NOMO-1 treated with dmso at 0.1 percent for 144 hours (cell line): ENCODE measurements at regions not wholly inside any gene's neighbourhood (a gene's known extent, or its start where the extent isn't known, plus 50 kb on each side); places are given as distances from the start of the nearest gene placed in this dataset.

Experiments
- DNase-seq: peaks from one replicate; lab custom pipeline; 2025; ENCODE audit not compliant: unreplicated experiment; lab: John Stamatoyannopoulos, UW

DNA sequence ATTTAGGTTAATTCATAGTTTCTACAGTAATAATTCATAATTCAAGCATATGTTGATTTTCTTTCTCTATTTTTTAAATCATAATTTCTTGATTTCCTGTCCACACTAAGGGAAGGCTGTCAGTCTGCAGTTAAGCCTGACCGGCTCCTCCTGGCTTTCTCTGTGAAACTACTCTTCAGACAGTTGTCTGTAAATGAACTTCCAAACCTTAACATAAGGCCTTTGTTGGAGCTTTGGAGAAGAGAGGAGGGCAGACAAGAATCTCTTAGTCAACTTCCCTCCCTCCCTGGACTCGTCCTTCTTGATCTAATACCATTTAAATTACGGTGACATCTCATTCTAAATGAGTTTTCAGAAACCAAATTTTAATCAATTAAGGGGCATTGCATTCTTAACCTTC lies 404.1 kb upstream of the ST6GAL2 start:
- DNase-seq: no peak

DNA sequence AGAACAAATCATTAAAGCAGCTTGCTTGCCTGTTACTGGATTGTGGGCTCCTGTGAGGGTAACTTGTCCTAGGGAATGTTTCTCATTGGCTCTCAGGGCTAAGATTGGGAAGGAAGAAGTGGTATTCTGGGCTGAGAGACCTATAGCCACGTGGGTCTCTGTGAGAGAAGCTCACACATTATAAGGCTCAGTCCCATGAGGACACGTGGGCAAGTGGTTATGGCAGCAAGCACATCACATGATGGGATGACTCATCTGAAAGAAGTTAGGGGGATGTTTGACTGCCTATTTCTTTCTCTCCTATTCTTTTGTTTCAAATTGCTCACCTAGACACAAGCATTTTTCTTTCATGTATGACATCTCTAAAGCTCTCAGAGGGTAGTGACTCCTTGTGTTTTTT lies 418.0 kb upstream of the ST6GAL2 start:
- no peak for DNase-seq

DNA sequence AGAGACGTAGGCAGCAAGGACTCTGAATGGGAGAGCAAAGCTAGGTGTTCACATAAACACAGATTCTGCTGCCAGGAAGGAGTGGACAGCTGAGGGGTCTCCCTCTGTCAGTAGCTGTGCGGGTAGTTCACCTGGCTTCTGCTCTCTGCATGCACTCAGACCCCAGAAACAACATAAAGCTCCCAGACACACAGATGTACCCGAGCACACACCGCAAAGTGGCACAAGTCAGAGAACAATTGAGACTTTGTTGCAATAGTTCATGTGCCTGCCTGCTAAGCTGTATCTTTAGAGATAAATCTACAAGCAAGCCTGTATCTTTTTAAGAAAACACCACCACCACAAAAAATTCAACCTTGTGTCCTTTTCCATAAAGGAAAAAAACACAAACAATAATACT lies 420.0 kb upstream of the ST6GAL2 start:
- DNase-seq: no peak

DNA sequence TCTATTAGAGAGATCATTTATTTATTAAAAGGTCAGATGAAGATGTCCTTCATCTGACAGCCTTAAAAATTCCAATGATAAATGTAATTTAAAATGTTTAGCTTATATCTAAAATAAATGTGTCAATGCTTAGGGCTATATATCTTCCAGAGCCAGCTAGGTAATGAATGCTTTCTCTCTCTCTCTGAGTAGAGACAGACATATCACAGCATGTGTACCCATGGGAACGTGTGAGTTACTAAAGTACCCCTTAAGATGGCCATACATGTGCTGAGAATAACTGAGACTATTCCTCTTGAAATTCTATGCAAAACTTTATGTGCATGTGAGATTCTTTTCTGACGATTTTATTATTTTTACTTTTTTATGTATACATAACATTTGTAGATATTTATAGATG lies 420.9 kb upstream of the ST6GAL2 start:
- DNase-seq: no peak

DNA sequence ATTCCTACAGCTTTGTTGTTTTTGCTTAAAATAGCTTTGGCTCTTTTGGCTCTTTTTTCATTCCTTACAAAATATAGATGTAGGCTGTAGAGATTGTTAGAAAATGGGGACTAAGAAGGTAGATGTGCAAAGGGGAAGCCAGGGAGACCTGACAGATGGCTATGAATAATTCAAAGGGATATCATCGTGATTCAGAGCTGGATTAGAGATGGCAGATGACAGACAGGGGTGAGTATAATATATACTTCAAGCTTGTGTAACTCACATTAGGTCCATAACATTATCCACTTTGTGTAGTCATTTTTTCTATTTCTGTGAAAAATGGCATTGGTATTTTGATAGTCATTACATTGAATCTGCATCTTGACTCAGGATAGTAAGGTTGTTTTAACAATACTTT lies 422.9 kb upstream of the ST6GAL2 start:
- DNase-seq: no peak

DNA sequence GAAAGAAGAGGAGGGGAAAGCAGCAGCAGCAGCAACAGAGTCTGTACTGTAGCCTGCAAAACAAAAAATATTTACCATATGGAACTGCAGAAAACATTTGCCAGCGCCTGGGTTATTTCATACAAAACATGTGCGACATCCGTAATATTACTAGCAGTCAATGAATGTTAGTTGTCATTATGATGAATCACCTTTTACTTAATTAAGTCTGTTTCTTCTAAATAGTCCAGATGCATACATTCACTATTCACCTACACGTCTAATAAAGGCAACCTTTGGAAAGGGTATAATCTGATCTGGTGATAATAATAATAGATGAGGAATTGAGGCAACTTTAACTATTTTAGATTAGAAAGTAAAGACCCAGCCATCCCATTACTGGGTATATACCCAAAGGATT lies 426.3 kb upstream of the ST6GAL2 start:
- DNase-seq: no peak

DNA sequence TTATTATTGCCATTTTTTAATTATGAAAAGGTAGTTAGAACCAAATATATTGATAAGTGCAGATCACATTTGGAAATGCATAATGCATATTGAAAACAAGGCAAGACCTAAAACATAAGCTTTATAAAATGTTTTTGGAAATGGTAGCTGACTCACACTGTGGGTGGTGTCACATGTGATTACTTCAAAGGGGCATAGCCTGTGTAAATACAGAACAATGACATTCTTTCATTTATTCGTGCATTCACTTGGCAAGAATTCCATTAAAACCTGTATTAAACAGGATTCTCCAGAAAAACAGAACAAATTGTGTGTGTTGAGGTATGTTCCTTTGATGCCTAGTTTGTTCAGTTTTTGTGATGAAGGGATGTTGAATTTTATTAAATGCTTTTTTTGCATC lies 427.3 kb upstream of the ST6GAL2 start:
- DNase-seq: no peak

DNA sequence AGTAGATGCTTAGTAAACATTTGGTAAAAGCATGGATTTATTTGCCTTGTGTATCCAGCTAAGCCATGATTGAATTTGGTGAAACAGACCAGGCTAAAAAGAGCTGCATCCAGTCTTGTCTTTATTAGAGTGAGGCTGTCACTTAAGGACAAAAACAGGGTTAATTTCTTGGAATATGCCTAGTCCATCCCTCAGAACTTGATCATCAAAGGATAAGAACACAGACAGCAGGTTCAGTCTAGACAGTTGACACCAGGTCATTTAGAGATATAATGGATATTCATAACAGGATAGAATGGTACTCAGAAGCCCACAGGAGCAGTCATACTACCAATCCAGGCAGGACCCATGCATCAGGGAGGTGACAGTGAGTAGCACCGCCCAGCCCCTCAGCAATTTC lies 434.9 kb upstream of the ST6GAL2 start:
- no peak for DNase-seq

DNA sequence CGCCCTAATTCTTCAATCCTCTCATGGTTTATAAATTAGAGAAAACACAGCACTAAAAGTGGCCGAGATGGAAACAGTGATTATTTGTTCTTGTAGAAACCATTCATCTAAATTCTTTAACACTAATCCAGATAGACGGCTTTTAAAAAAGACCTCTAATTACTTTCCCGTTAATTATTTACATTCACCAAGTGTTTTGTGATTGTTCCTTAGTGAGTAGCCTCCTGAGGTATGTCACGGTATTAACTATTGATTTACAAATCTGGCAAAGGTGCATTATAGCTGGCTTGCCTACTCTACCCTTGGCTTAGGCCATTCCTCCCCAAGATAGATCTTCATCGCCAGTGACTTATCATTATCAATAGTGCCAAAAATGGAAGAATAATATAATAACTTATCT lies 436.4 kb upstream of the ST6GAL2 start:
- no peak for DNase-seq

DNA sequence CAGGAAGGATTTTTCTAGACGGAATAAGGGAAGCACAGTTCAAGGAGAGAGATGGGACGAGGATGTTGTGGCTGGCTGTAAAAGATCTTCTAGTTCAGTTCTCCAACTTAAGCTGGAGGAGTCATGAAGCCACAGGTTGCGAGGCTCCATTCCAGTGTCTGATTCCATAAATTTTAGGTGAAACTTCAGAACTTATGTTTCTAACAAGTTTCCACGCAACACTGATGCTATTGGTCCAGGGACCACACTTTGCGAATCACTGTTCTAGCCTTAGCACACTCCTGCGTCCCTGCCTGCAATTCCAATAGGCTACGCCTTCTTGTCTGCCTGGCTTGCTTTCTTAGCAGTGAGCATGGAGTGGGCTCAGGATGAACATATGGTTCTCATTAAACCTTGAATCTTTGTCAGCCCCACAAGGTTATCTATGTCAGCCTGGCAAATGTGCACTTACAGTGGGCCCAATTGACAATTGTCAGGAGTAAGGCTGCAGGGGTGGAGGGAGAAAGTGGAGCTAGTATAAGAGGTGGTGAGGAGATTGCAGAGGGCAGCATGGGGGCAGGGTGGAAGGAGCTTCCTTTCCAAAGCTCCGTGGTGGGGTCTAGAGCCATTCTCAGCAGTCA lies 438.1 kb upstream of the ST6GAL2 start:
- DNase-seq: no peak

DNA sequence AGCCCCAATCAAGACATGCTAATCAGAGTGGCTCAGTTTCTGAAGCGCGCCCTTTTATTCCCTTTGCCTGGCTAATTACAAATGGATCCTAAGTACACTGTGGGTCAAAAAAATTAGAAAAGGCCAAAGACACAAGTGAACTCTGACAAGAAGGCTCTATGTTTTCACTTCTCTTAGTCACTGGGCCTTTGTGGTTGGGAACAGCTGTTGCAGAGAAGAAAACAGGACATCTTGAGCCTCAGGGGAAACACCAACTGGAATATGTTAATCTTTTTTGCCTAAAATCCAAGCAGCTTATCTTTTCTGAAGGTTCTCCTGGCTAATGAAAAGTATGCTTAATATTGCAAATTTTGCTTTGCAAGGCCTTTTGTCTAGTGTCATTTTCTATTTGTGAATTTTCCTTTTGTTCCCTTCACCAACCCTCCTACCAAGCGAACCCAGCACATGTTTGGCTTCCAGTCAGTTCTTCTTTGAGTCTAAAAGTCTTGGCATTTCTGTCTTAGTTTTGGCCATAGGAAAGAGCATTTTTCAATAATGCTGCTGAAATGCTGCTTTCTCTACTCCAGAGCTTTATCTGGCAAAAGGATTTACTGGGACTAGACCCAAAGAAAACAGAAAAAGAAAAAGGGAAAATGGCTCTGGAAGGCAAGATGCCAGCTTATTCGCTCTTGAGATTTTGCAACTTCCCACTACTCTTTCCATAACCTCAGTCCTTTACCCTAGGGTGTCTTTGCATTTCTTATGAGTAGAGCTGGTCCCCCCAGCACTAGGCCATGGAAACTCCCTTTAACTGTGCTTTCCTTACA lies 440.2 kb upstream of the ST6GAL2 start:
- no peak for DNase-seq

DNA sequence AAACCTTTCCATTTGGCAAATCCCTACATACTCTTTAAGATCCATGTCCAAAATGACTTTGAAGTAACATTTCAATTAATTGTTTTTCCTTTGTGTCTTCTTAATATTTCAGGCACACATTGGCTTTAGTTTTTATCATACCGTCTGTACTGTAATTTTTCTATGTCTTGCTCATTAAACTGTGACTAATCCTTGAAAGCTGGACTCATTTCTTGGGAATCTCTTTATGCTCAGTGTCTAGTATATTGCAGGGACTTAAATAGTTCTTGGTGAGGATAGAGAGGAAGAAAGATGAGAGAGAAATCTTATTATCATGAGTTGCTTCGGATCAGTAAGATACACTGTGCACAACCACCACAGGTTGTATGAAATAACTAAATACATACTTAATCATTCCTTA lies 448.3 kb upstream of the ST6GAL2 start:
- DNase-seq: no peak

DNA sequence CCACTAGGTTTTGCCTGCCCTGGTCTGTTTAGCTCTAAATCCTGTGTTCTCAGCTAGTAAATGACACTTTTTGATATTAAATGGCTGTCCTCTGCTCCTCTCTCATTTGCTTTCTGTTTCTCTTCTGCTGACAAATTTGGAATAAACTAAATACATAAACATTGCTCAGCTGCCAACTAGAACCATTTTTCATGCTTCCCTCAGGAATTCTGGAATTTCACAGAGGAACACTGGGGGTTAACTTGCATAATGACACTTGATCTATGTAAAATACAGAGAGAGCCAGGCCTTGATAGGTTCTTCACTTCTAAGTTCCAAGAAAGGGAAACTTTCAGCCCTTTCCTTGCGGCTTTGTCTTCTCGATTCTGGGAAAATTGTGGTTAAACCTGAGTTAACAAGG lies 450.6 kb upstream of the ST6GAL2 start:
- DNase-seq: no peak

DNA sequence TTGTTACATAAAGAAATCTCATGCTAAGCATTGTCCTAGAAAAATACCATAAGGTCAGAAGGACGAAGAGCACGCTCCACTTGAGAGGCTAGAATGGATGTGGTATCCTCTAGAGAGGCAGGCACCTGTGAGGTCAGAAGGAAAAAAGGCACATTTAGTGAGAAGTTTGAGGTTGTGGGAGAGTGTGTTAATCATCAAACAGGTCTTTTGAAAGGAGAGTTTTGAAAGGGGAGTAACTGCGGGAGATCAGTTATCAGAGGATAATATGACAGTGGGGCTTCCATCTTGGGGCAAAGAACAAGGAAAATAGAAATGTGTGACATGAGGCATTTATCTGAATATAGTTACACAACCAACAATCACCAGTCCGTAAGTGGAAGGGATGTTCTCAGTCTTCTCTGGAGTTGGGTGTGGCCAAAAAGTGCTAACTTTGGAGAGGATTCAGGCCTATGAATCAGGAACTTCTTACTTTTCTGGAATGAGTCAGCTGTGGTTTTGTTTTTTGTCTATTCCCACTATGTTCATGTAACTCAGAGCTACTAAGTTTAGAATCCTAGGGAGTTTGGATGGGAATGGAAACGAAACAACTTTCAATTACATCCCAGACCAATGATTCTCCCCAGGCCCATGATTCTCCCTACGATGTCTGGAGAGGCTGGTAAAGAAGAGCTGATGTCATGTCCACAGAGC lies 451.4 kb upstream of the ST6GAL2 start:
- no peak for DNase-seq

DNA sequence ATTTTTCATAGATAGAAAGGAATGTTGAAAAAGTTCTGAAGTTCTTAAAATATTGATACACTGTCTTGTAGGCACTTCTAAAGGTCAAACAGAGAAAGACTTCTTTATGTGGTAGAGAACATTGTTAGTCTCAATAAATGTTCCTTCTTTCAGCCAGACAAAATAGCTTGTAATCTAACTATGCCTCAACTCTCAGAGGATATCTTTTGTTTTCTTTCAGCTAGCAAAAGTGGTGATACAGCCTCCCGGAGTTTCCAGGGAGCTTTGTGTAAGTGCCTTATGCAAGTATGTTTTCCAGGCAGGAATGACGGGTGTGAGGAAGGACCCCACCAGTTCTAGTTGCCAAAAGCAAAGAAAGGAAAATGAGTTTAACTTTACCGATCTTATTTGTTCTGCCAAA lies 452.1 kb upstream of the ST6GAL2 start:
- no peak for DNase-seq

DNA sequence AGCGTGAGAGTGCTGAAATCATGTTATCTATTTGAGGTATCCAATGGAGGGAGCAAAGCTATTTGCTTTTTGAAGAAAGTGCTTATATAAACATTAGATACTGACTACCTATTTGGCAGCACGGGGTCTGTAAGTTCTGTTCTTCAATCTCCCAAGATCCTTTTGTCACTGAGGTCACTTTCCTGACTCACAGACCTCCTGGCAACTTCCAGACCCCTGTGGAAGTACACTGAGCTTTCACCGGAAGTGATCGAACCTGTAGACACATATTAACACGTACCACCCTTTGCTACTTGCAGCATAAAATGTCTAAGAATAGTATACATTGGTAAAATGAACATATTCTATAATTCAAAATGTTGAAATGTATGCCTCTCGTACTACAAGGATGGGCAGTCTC lies 452.6 kb upstream of the ST6GAL2 start:
- no peak for DNase-seq

DNA sequence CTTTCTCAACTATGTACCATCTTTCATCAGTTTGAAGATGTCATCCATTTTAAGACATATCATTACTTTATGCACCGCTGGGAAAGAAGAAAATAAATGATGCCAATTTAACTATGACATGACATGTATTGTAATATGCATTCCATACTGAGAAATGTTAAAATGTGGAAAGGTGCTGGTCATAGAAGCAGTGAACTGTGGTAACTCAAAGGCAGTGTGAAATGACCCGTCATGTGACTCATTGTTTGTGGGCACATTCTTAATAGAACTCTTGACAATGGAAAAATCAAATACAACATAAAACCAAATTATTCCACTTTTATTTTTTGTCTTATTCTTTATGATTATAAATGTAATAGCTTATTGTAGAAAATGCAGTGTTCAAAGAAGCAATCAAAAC lies 455.0 kb upstream of the ST6GAL2 start:
- no peak for DNase-seq

DNA sequence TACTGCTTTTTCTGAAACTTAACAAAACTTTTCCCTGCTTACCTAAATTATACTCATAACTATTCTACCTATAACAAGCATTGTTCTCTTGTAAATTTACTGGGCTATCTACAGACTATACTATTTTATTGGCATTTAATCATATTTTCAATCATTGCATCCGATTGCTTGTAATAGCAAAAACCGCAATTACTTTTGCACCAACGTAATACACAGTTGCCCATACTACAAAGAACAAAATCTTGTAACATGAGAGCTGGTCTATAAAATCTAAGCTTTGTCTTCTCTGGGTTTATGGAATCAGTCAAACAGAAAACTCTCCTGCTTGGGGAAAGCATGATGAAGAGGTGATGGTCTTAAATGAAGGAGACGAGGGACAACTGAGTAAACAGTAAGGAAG lies 463.4 kb upstream of the ST6GAL2 start:
- DNase-seq: no peak

DNA sequence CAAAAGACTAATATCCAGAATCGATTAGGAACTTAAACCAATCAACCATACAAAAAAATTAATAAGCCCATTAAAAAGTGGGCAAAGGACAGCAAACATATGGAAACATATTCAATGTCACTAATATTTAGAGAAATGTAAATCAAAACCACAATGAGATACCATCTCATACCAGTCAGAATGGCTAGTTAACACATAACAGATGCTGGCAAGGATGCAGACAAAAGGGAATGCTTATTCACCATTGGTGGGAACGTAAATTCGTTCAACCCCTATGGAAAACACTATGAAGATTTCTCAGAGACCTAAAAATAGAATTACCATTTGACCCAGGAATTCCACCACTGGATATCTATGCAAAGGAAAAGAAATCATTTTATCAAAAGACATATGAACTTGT lies 468.2 kb upstream of the ST6GAL2 start:
- no peak for DNase-seq

DNA sequence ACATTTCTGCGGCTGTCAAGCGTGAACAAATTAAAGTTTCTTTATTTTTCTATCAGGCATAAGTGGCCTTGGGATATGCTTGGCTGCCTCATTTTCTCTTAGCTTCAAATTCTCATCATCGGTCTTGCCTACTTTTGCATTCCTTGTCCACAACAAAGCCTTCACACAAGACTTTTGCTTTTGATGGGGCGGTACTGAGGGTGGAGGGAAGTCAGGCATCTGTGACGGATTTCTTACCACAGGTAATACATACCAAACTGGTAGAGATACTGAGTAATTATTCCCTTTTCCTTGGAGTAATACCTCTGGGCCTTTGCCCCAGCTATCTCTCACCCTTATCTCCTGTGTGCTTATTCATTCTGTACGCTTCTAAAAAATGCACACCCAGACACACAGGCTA lies 468.3 kb upstream of the RGPD4 start:
- no peak for DNase-seq

DNA sequence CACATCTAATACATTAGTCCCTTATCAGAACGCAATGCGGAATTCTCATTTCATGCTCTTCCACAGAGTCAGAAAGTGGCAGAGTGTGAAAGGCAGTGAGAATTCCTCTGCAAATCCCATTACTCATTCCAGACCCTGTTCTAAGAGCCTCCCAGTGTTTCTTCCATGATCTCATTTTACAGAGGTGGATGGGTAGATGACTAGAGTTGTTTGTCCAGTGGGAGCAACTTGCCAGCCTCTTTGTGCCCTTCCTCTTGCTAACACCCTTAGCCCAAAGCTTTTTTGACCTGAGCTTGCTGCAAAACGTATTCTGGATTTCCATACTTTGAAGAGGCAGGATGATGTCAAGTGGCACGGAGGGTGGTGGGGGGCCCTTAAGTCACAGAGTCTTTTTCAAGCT lies 467.7 kb upstream of the RGPD4 start:
- no peak for DNase-seq

DNA sequence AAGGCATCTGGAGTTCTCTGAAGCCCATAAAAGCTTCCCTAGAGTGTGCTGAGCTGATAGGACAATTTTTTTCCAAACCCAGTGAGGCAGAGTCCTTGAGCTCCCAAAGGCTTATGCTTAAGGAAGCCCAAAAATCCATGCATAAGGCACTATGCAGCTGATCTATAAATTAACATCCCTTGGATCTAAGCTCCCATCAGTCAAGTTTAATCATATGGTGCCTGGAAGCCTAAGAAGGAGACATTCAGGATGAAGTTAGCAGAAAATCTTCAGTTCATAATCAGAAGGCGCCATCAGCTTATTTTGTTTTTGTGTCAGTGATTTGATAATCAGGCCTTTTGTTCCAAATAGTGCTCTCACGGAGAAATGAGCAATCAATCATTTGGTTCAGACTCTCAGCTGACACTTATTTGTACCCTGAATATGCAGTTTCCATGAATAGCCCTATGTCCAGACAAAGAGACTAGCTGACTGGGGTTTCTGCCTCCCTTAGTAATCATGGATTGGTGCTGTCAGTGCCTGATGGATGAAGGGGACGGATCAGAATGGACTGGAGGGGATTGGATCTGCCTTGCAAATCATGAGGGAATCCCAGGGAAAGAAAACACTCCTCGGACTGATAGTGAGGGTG lies 464.8 kb upstream of the RGPD4 start:
- DNase-seq: no peak
